ENCODE measurements at regions not wholly inside any gene's neighbourhood (a gene's known extent, or its start where the extent isn't known, plus 50 kb on each side); places are given as distances from the start of the nearest gene placed in this dataset.
A peak's percentile ranks its signal among the peaks of the same experiment; 100 is the strongest.
"Not testable (repeated sequence)": the region's sequence is repeated elsewhere in the genome, so short reads cannot be mapped to it uniquely, and the experiment has no call there.

DNA sequence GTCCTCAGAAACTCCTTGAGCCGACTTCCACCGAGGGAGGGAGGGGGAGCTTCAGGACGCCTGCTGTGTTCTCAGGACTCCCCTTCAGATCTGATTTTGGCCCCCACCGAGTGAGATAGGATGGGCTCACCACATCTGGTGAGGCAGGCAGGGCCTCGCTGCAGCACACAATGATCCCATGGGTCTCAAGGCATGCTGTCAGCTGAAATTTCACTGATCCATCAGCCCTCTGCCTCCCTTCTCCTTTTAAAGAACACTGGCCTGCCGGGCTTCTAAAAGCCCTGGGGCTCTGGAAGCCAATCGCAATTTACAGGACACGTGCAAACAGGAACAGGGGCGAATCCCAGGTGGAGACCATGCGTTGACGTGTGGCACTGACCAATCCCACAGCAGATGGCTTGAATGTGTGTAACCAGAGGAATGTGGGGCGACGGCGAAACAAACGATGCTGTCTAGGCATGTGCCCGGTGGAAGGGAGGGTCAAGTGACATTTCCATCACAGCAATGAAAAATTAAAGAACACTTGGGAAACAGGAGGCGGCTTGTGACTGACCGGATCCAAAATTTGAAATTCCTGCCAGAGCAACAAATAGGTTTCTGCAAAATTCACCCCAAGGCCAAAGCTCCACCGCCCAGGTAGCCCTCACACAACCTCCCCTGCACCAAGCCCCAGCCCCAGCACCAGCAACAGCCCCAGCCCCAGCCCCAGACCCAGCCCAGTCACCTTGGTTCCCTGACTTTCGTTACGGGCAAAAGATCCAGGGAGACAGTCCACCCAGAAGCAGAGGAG lies 167.1 kb upstream of the ZNF337 start:
- Mint-ChIP-seq H3K4me3 (peak overlapping the region; percentile 77), H3K4me1 (ENCODE audit: low read depth) (peaks cover 56% of the 10 kb centered on the region), H3K36me3 (ENCODE audit: insufficient read depth) (no peaks in the 10 kb centered on the region), H3K9me3 (no peaks in the 10 kb centered on the region), H3K27me3 (ENCODE audit: low read depth) (peaks cover 78% of the 10 kb centered on the region)
- no peak for DNase-seq
- no peak for ATAC-seq

GRCh38 chr20:25862967-25863530 lies 166.4 kb upstream of the ZNF337 start:
- Mint-ChIP-seq H3K4me3 (peak overlapping the region; percentile 77), H3K27me3 (ENCODE audit: low read depth) (peaks cover 84% of the 10 kb centered on the region), H3K4me1 (ENCODE audit: low read depth) (peaks cover 56% of the 10 kb centered on the region)
- H3K36me3 Mint-ChIP-seq (ENCODE audit: insufficient read depth); H3K9me3 Mint-ChIP-seq: not testable (repeated sequence)
- DNase-seq (peak; percentile 73), ATAC-seq (peak; percentile 15 to 26)

GRCh38 chr20:25860531-25861150 lies 164.0 kb upstream of the ZNF337 start:
- Mint-ChIP-seq H3K36me3 (ENCODE audit: insufficient read depth) (no peaks in the 10 kb centered on the region), H3K9me3 (no peaks in the 10 kb centered on the region), H3K27me3 (ENCODE audit: low read depth) (peaks cover 86% of the 10 kb centered on the region), H3K4me3 (peak overlapping the region; percentile 77), H3K4me1 (ENCODE audit: low read depth) (peaks cover 55% of the 10 kb centered on the region)
- no peak for DNase-seq
- no peak for ATAC-seq

- no peaks in the 10 kb centered on the region for H3K36me3 Mint-ChIP-seq (ENCODE audit: insufficient read depth)
- H3K4me1 Mint-ChIP-seq (ENCODE audit: low read depth), result peaks cover 47% of the 10 kb centered on the region
- H3K9me3 Mint-ChIP-seq, result no peaks in the 10 kb centered on the region
- ATAC-seq (peak; percentile 48 to 73), DNase-seq (peak; percentile 66)
- H3K4me3 Mint-ChIP-seq, result peak overlapping the region; percentile 77
- H3K27me3 Mint-ChIP-seq (ENCODE audit: low read depth), result peaks cover 81% of the 10 kb centered on the region
Measured at GRCh38 chr20:25859649-25860530, 163.2 kb upstream of the ZNF337 start.

GRCh38 chr20:25858495-25859425 lies 162.1 kb upstream of the ZNF337 start:
- Mint-ChIP-seq H3K9me3 (no peaks in the 10 kb centered on the region), H3K27me3 (ENCODE audit: low read depth) (peaks cover 82% of the 10 kb centered on the region), H3K4me3 (no peak overlapping the region), H3K4me1 (ENCODE audit: low read depth) (peaks cover 46% of the 10 kb centered on the region), H3K36me3 (ENCODE audit: insufficient read depth) (no peaks in the 10 kb centered on the region)
- ATAC-seq, result no peak
- no peak for DNase-seq

GRCh38 chr20:25857091-25857788 lies 160.6 kb upstream of the ZNF337 start:
- Mint-ChIP-seq H3K4me1 (ENCODE audit: low read depth) (peaks cover 42% of the 10 kb centered on the region), H3K27me3 (ENCODE audit: low read depth) (peaks cover 75% of the 10 kb centered on the region)
- H3K36me3 Mint-ChIP-seq (ENCODE audit: insufficient read depth); H3K9me3 Mint-ChIP-seq; ATAC-seq; DNase-seq; H3K4me3 Mint-ChIP-seq: not testable (repeated sequence)

DNA sequence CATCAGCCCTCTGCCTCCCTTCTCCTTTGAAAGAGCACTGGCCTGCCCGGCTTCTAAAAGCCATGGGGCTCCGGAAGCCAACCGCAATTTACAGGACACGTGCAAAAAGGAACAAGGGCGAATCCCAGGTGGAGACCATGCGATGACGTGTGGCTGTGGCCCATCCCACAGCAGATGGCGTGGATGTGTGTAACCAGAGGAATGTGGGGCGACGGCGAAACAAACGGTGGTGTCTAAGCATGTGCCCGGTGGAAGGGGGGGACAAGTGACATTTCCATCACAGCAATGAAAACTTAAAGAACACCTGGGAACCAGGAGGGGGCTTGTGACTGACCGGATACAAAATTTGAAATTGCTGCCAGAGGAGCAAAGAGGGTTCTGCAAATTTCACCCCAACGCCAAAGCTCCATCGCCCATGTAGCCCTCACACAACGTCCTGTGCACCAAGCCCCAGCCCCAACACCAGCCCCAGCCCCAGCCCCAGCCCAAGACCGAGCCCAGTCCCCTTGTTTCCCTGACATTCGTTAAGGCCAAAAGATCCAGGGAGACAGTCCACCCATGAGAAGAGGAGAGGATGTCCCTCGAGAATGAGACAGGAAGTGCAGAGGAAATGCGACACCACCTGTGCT lies 159.7 kb upstream of the ZNF337 start:
- Mint-ChIP-seq H3K36me3 (ENCODE audit: insufficient read depth) (no peaks in the 10 kb centered on the region), H3K4me3 (no peak overlapping the region), H3K4me1 (ENCODE audit: low read depth) (peaks cover 34% of the 10 kb centered on the region), H3K9me3 (no peaks in the 10 kb centered on the region), H3K27me3 (ENCODE audit: low read depth) (peaks cover 67% of the 10 kb centered on the region)
- no peak for DNase-seq
- no peak for ATAC-seq

DNA sequence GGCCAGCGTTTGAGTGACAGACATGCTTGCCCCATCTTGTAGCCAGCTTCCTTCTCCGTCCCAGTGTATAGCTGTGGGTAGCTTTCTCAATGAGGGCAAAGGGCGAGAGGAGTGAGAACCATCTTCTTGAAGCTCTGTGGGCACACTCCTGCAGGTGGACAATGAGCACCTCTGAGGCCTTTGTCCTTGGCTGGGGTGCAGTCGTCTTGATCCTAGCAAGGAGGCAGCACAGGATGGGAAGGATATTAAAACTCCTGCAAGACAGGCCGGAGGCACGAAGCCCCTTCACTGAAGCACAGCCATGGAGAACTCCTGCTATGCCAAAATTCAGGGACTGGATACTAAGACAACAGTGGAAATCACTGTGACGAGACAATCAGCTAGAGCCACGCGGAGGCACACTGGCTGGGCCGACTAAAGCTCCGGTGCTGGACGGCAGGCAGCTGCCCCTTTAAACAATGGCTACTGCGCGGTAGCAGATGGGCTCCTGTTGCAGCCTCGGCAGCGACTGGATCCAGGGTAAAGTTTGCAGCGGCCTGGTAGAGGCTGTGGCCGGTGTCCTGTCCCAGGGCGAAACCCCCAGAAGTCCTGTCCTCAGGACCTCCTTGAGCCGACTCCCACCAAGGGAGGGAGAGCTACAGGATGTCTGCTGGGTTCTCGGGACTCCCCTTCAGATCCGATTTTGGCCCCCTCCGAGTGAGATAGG lies 159.0 kb upstream of the ZNF337 start:
- not testable (repeated sequence) for H3K4me3 Mint-ChIP-seq; ATAC-seq; H3K9me3 Mint-ChIP-seq; DNase-seq; H3K36me3 Mint-ChIP-seq (ENCODE audit: insufficient read depth)
- peaks cover 26% of the 10 kb centered on the region for H3K4me1 Mint-ChIP-seq (ENCODE audit: low read depth)
- H3K27me3 Mint-ChIP-seq (ENCODE audit: low read depth), result peaks cover 62% of the 10 kb centered on the region

DNA sequence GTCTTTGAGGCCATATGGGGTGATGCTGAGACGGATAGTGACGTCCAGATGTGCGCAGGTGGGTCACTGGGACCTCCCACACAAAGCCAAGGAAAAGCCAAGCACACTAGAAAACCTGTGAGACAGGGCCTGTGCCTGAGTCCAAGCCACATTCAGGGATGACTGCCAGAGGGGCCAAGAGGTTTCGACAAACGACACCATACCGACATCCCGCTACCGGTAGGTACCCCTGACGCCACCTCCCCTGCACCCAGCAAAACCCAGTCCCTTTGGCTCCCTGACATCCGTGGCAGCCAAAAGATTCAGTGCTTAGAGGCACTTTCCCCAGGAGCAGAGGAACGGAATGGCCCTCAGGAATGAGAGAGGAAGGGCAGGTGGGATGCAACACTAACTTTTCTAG lies 158.0 kb upstream of the ZNF337 start:
- H3K9me3 Mint-ChIP-seq; H3K36me3 Mint-ChIP-seq (ENCODE audit: insufficient read depth); DNase-seq; ATAC-seq: not testable (repeated sequence)
- Mint-ChIP-seq H3K4me1 (ENCODE audit: low read depth) (peaks cover 17% of the 10 kb centered on the region), H3K4me3 (peak overlapping the region; percentile 82), H3K27me3 (ENCODE audit: low read depth) (peaks cover 52% of the 10 kb centered on the region)

DNA sequence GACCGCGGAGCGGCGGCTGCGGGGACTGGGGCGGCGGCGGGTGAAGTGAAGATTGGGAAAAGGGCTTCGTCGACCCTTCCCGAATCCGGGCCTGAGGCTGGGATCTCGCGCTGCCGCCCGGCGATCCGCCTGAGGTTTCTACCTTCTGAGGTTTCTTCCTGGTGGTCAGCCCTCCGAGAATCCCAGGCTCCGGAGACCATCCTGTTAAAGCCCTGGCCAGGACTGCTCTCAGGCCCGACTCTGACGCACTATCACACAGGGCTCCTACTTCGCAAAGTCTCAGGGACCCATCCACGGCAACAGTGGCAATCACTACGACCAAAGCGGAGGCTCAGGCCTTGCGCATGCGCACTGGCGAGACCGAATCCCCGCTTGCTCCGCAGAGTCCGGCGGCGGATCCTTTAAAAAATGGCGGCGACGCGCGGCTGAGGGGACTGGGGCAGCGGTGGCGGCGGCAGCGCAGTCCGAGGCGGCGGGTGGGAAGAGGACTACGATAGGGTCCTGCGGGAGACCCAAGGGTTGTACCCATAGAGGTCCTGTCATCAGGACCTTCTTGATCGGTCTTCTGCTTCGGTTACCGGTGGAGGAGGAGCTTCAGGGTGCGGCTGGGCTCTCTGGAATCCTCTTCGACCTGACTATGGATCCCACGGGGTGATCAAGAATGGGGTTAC lies 157.2 kb upstream of the ZNF337 start:
- Mint-ChIP-seq H3K27me3 (ENCODE audit: low read depth) (peaks cover 44% of the 10 kb centered on the region), H3K4me1 (ENCODE audit: low read depth) (peaks cover 11% of the 10 kb centered on the region), H3K4me3 (peak overlapping the region; percentile 82)
- H3K9me3 Mint-ChIP-seq; H3K36me3 Mint-ChIP-seq (ENCODE audit: insufficient read depth): not testable (repeated sequence)
- peak; percentile 71 for DNase-seq
- ATAC-seq, result peak; percentile 84 to 88

DNA sequence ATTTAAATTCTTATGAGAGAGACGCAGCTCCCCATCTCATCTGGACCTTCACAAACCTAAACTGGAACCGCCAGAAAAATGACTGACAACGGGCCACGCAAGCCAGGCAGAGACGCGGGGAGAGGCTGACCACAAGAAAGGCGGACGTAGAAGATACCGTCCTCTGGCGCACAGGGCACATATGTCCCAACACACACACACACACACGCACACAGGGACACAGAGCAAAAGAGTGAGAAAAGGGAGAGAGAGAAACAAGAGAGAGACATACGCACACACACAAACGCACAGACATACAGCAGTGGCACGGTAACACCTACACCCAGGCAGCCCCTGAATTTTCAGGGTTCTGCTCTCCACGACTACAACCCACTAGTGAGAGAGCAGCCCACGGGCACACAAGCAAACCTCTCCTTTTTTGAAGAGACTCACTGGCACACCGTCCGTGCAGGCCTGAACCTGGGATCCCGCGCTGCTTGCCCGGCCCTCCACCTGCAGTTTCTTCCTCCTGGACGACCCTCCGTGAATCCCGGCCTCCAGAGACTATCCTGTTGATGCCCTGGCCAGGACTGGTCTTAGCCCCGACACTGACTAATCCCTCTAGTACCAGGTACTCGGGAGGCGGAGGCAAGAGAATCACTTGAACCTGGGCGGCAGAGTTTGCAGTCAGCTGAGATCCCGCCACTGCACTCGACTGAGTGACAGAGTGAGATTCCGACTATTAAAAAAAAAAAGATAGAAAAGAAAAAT lies 156.5 kb upstream of the ZNF337 start:
- peaks cover 11% of the 10 kb centered on the region for H3K4me1 Mint-ChIP-seq (ENCODE audit: low read depth)
- peak overlapping the region; percentile 82 for H3K4me3 Mint-ChIP-seq
- peaks cover 38% of the 10 kb centered on the region for H3K27me3 Mint-ChIP-seq (ENCODE audit: low read depth)
- ATAC-seq, result peak in 1 of 2 donors; percentile 24
- DNase-seq; H3K9me3 Mint-ChIP-seq; H3K36me3 Mint-ChIP-seq (ENCODE audit: insufficient read depth): not testable (repeated sequence)
